Posterior vena cava (tissue), 2 donors: ENCODE measurements at regions not wholly inside any gene's neighbourhood (a gene's known extent, or its start where the extent isn't known, plus 50 kb on each side); places are given as distances from the start of the nearest gene placed in this dataset.
"Not testable (repeated sequence)": the region's sequence is repeated elsewhere in the genome, so short reads cannot be mapped to it uniquely, and the experiment has no call there.

Experiments used
- DNase-seq: peaks from one replicate; pipeline ENCODE4 v3.0.0-alpha.2; 2020; ENCODE audit warnings: low spot score
- intact Hi-C, 2 donors: fragments of 100-400 bp; cut with DNase I; formaldehyde crosslinking; loops; one replicate each; pipeline versions ENCODE4 v1.14.1 to v1.14.2; 2022 to 2023
- donor health status: DM: yes; HTN: yes; CAD: no.
- donor health status: DM: yes; HTN: yes; CAD: no.

GRCh38 chr18:38805256-38805655, 1239.7 kb upstream of the CELF4 start:
- intact Hi-C loops: loop anchor here in 1 of 2 donors (5.0 kb wide), 1 partner anchor 723 kb away; no protein-coding TSS in a partner anchor
- DNase-seq: no peak

- intact Hi-C loops: no loop called here
- no peak for DNase-seq
Measured at GRCh38 chr18:38801640-38802039, 1236.0 kb upstream of the CELF4 start.

GRCh38 chr18:38796762-38797161, 1231.2 kb upstream of the CELF4 start:
- intact Hi-C loops: no loop called here
- DNase-seq: no peak

GRCh38 chr18:38792731-38793130, 1227.1 kb upstream of the CELF4 start:
- DNase-seq: no peak
- intact Hi-C loops: no loop called here

GRCh38 chr18:38790786-38791185, 1225.2 kb upstream of the CELF4 start:
- intact Hi-C loops: no loop called here
- no peak for DNase-seq

GRCh38 chr18:38790303-38790702, 1224.7 kb upstream of the CELF4 start:
- DNase-seq: no peak
- intact Hi-C loops: no loop called here

- no peak for DNase-seq
- intact Hi-C loops: no loop called here
Measured at GRCh38 chr18:38789141-38789540, 1223.5 kb upstream of the CELF4 start.

GRCh38 chr18:38786906-38787305, 1221.3 kb upstream of the CELF4 start:
- DNase-seq: no peak
- intact Hi-C loops: no loop called here

GRCh38 chr18:38771620-38772019, 1206.0 kb upstream of the CELF4 start:
- DNase-seq, intact Hi-C loops: not testable (repeated sequence)

- intact Hi-C loops: no loop called here
- DNase-seq: no peak
Measured at GRCh38 chr18:38768504-38768903, 1202.9 kb upstream of the CELF4 start.

- intact Hi-C loops: no loop called here
- DNase-seq: no peak
Measured at GRCh38 chr18:38759457-38759856, 1193.9 kb upstream of the CELF4 start.

- intact Hi-C loops: no loop called here
- DNase-seq: no peak
Measured at GRCh38 chr18:38756436-38756835, 1190.8 kb upstream of the CELF4 start.

GRCh38 chr18:38752430-38752829, 1186.8 kb upstream of the CELF4 start:
- no peak for DNase-seq
- intact Hi-C loops: no loop called here

- DNase-seq: no peak
- intact Hi-C loops: no loop called here
Measured at GRCh38 chr18:38751898-38752297, 1186.3 kb upstream of the CELF4 start.

- intact Hi-C loops: no loop called here
- DNase-seq: no peak
Measured at GRCh38 chr18:38751211-38751610, 1185.6 kb upstream of the CELF4 start.

- DNase-seq: no peak
- intact Hi-C loops: no loop called here
Measured at GRCh38 chr18:38750751-38751150, 1185.2 kb upstream of the CELF4 start.

- intact Hi-C loops: no loop called here
- DNase-seq: no peak
Measured at GRCh38 chr18:38747153-38747552, 1181.6 kb upstream of the CELF4 start.

- DNase-seq, intact Hi-C loops: not testable (repeated sequence)
Measured at GRCh38 chr18:38720181-38720580, 1154.6 kb upstream of the CELF4 start.

- intact Hi-C loops: no loop called here
- no peak for DNase-seq
Measured at GRCh38 chr18:38718365-38718901, 1152.8 kb upstream of the CELF4 start.

- DNase-seq: no peak
- intact Hi-C loops: no loop called here
Measured at GRCh38 chr18:38709122-38709521, 1143.5 kb upstream of the CELF4 start.

- DNase-seq: no peak
- intact Hi-C loops: no loop called here
Measured at GRCh38 chr18:38706373-38706772, 1140.8 kb upstream of the CELF4 start.

GRCh38 chr18:38698088-38698487, 1132.5 kb upstream of the CELF4 start:
- DNase-seq: no peak
- intact Hi-C loops: no loop called here
